Activated CD8-positive, alpha-beta memory T cell treated with anti-CD3 and anti-CD28 coated beads, Interleukin-2, amount 50 U/mL, for 24 hours (primary cell): ENCODE measurements at regions not wholly inside any gene's neighbourhood (a gene's known extent, or its start where the extent isn't known, plus 50 kb on each side); places are given as distances from the start of the nearest gene placed in this dataset.

Source experiments
- DNase-seq: peaks from one replicate; pipeline ENCODE4 v3.0.0-alpha.2; 2020; ENCODE audit errors: extremely low read depth

DNA sequence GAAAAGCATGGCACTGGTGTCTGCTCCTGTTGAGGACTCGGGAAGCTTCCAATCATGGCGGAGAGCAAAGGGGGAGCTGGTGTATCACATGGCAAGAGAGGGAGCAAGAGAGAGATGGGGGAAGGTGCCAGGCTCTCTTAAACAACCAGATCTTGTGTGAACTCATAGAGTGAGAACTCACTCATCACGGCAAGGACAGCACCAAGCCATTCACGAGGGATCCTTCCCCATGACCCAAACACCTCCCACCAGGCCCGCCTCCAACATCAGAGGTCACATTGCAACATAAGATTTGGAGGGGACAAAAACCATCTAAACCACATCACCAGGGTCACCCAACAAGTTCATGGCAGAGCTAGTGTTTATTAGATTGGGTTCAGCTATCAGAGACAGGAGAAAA lies 218.7 kb upstream of the BCOR start:
- DNase-seq = no peak

DNA sequence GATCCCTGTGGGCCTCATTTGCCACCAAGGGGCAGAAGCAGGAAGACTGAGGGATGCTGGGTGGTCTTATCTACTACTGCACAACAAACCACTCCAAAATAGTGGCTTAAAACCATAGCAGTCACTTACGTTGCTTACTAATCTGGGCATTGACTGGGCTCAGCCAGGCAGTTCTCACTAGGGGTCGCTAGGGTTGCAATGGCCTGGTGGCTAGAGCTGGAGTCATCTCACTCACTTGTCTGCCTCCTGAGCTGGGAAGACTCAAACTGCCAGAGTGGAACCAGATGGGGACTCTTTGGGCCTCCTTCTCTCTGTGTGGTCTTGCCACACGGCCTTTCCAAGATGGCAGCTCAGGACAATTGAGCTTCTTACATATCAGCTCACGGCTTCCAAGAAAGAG lies 216.3 kb upstream of the BCOR start:
- no peak for DNase-seq

DNA sequence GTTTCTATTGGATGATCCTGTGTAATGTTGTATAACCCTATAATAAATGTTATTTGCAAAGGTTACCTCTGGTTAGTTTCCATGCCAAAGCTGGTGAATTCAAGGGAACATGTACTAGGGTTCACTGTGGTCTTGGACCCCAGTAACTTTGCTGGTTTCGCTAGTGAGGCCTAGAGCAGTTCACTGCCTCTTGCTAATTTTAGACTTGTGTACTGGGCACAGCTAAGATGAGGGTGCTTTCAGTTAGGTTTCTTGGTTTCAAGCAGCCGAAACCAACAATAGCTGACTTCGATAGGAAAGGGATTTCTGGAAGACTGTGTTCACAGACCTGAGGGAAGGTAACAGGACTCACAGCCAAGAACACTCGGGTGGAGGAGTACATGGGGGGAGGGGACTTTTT lies 215.5 kb upstream of the BCOR start:
- no peak for DNase-seq

DNA sequence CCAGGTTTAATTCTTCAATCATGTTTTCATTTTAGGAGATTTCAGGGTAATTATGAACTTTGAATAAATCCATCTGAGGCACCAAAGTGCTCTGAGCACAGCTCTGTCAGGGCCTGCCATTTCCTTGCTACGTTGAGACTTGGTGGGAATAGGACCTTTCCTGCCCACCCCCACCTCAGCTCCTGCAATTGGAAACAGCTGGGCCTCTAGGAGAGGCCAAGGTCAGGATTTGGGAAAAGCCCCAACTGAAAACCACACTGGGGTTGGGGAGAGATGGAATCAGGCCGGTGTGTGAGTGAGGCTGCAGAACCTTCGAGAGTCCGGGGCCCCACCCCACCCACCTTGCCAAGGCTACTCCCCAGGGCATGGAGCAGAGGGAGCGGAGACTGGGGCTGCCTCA lies 212.7 kb upstream of the BCOR start:
- no peak for DNase-seq

DNA sequence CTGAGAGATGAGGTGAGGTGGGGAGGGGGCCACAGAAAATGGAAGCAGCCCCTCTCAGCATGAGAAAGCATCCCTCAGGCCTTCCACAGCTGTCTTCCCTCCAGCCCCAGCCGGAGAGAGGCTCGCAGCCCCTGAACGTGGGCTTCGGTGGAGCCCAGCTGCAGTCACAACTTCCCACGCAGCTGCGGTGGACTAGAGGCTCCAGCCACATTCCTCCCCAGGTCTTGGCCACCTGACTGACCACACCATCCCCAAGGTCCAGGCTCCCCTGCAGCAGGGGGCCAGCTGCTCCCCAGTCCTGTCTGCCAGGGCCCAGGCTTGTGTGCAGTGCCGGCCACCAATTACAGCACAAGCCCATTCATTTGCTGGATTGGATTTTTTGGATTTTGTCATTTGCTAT lies 212.3 kb upstream of the BCOR start:
- DNase-seq = no peak

DNA sequence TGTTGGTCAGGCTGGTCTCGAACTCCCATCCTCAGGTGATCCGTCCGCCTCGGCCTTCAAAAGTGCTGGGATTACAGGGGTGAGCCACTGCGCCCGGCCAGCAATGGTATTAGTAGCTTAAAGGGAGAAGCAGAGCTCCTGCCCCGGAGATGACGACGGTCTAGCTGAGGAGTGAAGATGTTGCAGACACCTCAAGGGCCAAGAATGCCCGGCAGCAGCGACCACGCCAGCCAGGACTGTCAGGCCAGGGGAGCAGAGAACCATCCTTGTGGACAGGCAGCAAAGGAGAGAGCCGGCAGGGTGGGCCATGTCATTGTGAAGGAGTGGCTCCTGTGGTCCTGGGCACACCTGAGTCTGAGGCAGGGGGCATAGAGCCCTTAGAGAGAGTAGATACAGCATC lies 210.1 kb upstream of the BCOR start:
- DNase-seq = no peak

DNA sequence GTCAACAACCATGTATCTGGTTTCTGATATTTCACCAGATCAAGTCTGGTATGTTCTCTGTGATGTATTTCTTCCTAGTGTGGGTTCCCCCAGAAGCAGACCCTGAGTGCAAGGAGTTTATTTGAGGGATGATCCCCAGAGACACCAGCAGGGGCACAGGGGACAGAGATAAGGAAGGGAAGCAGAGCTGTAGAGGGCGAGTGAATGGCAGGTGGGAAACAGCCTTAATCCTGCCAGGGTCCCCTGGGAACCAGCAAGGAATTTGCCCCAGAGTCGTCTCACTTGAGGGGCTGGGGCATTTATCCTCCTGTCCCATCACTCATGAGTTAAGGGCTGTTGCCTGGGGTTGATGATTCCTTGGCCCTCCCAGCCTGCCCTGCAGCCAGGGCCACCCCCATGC lies 206.4 kb upstream of the BCOR start:
- DNase-seq = no peak

DNA sequence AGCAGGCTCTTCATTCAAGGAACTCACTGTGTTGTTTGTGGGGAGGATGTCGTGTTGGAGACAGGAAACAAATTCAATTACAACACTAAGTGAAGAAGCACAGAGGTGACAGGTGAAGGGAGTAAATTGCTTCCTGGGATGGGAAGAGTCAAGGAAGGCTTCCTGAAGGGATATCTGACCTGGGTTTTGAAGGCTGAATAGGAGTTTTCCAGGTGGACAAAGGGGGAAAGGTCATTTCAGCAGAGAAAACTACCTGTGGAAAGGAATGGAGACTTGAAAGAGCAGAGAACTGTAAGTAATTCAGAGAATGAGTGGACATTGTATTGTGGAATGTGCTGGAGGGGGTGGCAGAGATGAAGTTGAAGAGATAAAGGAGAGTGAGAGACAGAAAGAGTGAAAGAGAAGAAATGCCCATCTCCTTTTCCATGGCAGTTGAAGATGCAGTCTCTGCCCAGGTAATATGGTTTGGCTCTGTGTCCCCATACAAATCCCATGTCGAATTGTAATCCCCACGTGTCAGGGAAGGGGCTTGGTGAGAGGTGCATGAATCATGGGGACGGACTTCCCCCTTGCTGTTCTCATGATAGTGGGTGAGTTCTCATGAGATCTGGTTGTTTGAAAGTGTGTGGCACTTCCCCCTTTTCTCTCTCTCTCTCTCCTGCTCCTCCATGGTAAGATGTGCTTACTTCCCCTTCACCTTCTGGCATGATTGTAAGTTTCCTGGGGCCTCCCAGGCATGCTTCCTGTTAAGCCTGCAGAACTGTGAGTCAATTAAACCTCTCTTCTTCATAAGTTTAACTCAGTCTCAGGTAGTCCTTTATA lies 205.7 kb upstream of the BCOR start:
- DNase-seq = no peak

DNA sequence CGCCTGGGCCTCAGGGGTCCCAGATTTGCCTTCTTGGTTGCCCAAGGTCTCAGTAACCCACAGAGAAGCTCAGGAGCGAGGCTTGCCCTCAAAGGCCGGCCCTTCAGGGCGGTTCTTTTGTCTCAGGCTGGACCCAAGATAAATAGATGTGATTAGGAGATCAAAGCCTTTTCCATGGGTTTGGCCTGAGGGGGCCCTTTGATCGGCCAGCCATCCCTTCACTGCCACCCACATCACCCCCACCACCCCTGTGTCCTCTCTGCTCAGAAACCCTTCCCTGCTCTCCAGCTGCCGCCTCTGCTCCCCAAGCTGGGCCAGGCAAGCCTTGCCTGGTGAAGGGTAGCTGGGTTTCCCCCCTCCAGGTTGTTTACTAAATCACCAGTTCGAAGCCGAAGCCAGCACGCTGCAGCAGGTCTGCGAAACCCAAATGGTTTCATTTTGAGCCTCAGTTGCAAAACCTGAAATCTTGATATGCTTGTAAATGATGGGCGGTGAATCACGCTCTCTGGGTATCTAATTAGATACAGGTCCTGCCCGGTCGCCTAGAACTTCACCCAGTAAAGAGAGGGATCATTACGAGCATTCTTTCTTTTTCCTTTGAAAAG lies 202.6 kb upstream of the BCOR start:
- DNase-seq = no peak

DNA sequence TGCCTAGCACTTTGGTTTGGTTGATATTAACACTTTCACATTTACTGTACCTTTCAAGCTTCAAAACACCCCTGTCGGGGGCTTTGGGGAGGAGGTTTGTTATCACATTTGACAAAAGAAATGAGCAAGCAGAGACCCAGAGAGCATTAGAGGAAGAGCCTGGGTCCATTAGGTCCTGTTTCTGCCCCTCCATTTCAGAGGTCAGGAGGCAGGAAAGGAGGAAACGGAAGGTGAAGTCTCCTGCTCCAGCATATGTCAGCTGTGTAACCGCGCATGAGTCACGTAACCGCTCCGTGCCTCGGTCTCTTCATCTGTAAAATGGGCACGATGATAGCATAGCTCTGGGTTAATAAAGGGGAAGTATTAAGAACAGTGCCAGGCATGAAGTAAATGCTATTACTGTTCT lies 201.9 kb upstream of the BCOR start:
- DNase-seq = no peak

DNA sequence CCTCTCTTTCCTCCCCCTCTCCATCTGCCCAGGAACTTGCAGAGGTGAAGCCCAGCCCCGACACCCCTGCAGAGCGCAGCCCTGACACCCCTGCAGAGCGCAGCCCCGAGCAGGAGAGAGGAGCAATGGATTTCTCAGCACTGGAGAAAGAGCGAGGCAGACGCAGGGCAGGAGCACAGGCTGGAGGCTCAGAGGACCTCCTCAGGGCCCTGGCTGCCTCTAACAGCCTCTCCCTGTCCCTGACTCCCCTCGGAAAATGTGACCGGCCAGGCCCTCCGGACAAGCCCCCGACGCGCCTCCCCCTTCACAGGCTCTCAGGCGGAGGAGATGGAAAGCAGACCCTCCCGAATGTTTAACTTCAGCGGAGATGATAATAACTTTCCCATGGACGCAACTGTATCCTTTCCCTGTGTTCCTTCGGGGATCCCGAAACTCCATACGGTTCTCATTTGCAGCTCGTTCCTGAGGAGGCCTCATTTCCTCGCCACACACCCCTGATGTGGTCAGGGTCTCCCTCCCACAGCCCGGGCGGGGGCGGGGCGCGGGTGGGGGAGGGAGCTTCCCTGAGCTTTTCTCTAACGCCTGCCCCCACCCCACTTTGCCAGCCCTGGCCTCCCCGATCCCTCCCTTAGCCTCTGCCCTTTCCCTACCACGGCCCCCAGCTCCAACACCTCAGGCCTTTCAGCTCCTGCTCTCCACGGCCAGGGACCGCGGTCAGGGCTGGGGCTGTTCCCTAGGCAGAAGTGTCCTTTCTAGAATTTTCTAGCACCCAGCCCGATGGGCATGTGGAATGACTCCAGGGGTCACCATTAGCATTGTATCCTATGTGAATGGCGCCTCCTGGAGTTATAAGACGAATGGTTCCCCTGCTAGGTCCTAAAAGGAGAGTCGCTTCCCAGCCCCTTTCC lies 201.1 kb upstream of the BCOR start:
- no peak for DNase-seq

DNA sequence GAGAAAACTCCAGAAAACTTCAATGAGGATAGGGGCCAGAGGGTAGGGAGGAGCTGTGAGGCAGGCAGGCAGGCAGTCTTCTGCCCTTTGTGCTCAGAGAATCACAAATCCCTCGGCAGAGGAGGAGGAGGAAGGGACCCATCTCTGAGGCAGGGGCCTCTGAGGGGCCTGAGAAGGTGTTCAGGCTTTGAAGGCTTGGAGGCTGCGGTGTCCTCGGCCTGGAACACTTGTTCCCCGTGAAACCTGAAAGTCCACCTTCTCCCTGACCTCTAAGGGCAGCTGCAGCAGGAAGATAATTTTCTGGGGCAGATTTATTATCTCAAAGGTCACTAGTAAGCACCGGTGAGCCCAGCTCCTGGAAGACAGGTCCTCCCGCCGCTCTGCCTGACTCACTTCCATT lies 200.3 kb upstream of the BCOR start:
- DNase-seq = no peak

DNA sequence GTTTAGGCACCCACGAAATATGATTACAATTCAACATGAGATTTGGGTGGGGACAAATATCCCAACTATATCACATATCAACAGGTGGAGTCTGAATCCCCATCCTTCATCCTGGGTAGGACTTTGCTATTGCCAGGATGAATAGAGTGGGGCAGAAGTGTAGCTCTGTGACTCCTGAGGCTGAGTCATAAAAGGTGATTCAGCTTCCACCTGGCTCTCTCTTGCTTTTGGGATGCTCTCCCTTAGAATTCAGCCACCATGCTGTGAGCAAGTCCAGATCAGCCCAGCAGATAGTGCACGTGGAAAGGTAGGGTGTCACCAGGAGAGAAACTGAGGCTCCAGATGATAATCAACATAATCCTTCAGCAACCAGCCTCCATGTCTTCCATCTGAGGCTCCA lies 193.8 kb upstream of the BCOR start:
- no peak for DNase-seq

DNA sequence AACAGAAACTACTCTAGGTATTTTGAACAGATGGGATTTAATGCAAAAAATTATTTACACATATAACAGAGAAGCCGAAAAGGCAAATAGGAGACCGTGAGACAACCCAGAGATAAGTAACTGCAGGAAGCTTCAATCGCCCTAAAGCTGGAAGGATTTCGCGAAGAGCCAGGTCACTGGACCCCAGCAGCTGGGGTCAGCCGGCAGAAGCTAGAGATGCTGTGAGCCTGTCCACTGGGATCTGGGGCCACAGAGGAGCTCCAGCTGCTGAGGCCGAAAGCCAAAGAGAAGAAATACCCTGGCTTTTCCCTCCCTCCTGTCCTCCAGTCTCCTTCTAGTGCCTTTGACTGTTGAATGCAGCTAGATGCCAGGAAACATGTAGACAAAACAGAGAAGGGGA lies 192.8 kb upstream of the BCOR start:
- no peak for DNase-seq

DNA sequence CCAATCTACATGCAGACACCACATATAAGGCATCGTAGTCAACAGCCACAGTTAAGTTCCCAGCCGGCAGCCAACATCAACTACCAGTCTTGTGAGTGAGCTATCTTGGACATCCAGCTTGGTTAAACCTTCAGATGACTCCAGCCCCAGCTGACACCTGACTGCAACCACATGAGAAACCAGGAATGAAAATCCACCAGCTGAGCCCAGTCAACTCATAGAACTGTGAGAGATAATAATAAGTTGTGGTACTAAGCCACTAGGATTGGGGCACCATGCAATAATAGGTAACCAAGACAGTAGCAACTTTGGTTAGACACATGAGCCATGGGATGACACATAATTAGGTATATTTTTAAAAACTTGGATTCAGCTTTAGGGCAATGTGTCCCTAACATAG lies 188.1 kb upstream of the BCOR start:
- DNase-seq = no peak

DNA sequence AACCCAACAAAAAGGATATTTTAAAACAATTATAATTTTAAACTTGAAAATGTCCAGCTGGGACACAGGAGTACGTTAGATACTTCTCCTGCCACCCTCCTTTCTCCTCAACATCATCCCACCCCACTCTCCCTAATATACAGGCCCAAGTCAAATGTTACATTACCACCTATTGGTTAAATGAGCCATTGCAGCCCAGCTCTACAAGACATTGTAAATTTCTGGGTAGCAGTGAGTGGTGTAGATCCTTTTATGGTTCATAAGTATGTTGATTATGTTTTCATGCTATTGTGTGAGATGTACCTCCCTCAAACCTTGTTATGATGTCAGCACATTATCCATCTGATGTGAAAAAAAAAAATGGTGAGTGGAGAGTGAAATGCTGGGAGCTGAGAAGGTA lies 187.1 kb upstream of the BCOR start:
- no peak for DNase-seq

DNA sequence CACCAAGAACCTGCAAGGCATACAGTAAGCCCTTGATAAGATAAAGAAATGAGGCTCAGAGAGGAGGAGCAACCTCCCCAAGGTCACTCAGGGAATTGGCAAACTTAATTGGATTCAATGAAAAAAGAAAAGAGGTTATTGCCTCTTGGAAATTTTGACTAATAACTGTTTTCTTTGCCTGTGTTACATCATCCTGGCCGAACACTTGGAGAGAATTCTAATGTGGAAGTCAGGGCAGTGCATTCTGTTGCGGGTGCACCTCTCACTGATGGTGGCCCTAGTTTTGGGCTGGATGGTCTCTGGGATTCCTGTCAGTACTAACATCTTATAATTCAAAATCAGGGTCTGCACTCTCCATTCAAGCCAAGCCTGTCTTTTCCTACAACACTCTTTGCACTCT lies 186.2 kb upstream of the BCOR start:
- no peak for DNase-seq

DNA sequence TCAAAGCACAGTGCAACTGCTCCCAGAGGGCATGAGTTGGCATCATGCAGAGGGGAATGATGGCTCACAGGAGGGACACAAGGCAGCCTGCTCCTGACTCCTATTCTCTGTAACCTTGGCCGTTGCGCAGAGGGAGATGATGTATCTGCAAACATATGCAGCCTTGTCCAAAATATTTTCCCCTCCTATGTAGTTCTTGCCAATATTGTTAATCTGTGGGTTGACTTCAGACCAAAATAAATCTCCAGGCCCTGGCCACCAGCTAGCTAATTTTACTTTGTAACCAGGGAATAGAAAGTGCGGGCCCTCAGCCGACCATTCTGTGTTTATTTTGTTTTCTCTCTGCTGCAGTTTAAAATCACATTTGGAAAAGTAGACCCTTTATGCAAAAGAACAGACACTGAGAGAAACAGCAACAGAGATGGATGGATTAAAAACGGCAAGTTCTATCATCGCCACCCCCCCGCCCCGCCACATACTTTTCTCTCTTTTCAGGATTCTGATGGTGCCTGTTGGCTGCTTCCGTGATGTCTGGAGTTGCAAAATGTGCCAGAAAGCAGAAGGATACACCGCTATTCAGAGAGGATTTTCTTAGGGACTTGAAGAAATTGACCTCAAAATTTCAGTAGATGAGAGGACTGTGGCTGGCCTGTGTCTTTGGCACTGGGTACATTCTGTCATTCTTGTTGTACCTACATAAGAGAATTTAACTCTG lies 185.3 kb upstream of the BCOR start:
- DNase-seq = no peak

DNA sequence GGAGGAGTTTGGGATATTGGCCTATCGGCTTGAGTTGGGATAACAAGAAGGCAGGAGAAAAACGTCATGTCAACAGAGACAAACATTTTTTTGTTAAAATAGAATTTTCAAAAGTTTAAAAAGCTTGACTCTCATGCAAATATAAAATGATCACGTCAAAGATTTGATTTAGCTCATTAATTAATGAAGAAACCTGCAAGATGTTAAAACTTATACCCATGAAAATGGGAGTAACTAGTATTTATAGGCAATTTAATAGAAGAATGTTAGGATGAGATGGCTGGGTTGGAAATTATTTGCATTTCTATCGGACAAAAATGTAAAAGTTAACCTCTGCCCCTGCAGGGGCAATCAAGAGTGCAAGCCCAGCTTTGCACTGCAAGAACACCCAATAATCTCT lies 184.6 kb upstream of the BCOR start:
- no peak for DNase-seq

DNA sequence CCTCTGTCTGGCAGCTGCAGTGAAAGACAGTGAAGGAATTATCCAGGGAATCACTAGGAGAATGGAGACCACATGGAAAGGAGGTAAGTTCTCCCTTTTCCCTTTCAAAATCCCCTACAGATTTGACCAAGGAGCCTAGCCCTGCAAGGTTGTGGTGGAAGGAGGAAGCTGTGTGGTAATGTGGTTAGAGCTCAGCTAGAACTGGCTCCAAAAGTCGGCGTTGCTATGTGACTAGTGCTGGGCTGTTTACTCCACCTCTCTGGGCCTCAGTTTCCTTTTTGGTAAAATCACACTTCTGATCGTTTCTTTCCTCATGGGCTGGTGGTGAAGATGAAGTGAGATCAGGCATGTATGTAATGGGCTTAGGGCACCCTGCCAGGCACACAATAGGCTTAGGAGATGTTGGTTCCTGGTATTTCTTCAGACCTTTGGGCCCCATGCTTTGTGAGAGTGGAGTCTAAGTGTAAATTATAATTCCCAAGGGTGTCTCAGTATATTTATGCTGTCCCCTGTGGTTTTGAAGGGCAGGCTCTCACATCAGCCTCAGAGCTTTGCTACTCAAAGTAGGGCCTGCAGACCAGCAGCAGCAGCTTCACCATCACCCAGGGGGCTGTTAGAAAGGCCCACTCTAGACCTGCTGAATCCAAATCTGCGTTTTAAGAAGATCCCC lies 183.7 kb upstream of the BCOR start:
- no peak for DNase-seq

DNA sequence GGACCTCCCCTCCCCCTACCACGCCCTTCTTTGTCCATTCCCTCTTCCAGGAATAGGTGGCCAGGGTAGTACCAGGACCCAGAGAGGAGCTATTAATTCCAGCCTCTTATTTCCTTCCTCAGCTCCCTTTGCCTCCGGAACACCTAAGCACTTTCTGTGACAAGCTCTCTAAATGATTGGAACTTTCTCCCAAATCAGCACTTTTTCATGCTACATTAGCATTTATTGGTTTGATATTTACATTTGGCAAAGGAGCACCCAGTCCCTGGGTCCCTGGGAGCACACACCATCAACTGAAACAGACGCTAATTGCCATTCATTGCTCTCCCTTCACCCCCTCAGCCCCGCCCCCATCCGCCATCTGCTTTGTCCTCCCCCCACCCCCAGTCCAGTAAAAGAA lies 182.0 kb upstream of the BCOR start:
- DNase-seq = no peak

DNA sequence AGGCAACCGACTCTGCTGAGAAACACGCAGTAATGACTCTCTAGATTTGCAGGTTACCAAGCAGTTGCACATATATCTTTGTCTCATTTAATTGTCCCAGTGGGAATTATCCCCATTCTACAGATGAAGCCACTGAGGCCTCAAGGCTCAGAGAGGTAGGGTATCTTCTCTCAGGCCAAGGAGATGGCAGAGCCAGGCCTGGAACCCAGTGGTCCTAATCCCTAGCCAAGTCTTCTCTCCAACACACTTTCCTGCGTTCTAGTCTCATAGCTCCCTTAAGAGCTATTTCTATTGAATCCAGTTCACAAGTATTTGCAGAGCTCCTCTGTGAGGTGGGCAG lies 181.3 kb upstream of the BCOR start:
- no peak for DNase-seq
